Smooth muscle cell of the brain vasculature (primary cell): ENCODE measurements at regions not wholly inside any gene's neighbourhood (a gene's known extent, or its start where the extent isn't known, plus 50 kb on each side); places are given as distances from the start of the nearest gene placed in this dataset.
"Not testable (repeated sequence)": the region's sequence is repeated elsewhere in the genome, so short reads cannot be mapped to it uniquely, and the experiment has no call there.

Experiments used
- DNase-seq: peaks from one replicate; pipeline ENCODE4 v3.0.0-alpha.2; 2012; ENCODE audit warnings: low read depth, low spot score

GRCh38 chr10:84700668-84701369, 372.4 kb downstream of the CCSER2 start:
- no peak for DNase-seq

- DNase-seq, result no peak
Observed at GRCh38 chr10:84701370-84701720, 373.0 kb downstream of the CCSER2 start.

GRCh38 chr10:84704101-84704500, 375.7 kb downstream of the CCSER2 start:
- DNase-seq, result no peak

DNA sequence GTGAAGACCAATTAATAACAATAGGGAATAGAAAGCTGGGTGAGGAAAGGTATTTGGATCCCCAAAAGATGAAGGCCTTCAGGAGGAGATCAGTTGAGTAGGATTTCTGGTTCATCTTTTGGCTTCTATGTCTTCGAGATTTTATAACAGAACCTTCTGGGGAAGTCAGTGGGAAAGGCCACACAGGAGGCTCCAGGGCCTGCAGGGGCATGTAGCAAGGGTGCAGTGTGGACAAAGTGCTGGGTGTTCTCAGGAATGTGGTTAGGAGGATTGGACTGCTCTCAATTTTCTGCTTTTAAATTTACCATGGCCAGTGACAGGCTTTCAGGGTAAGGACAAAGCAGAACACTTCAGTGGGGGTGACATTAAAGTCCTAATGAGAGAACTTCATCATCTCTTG, 378.0 kb downstream of the CCSER2 start:
- DNase-seq, result no peak

DNA sequence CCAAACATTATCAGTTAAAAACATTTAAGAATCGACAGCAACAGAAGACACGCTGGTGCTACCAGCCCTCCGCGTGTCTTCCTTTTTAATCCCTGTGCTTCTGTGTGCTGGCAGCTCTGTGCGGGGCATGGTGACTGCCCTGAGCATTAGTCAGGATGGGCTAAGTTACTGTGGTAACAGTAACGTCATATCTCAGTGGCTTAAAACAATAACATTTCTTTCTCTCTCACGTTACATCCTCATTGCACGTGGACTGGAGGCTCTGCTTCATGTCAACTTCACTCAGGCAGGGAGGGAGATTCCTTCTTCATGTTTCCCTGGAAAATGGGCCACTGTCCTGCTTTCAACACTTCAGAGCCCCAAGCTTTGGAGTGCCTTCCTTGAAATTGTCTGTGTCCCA, 378.5 kb downstream of the CCSER2 start:
- DNase-seq, result no peak

DNA sequence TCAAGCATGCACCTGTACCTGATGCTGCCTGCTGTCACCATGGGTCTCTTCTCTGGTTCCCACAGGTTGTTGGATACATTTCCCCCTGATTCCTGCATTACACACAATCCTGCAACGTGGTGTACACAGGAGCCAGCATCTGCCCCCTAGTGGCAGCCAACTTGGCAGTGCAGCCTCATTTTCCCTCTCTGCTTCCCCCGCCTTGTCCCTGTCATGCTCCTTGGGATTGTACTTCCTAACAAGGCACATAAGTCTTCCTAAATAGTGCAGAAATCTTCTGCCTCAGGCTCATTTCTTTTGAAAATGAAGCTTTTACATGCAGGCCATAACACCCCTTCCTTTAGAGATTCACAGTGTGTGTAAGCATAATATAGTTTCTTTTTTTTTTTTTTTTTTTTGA, 387.5 kb downstream of the CCSER2 start:
- DNase-seq, result no peak

DNA sequence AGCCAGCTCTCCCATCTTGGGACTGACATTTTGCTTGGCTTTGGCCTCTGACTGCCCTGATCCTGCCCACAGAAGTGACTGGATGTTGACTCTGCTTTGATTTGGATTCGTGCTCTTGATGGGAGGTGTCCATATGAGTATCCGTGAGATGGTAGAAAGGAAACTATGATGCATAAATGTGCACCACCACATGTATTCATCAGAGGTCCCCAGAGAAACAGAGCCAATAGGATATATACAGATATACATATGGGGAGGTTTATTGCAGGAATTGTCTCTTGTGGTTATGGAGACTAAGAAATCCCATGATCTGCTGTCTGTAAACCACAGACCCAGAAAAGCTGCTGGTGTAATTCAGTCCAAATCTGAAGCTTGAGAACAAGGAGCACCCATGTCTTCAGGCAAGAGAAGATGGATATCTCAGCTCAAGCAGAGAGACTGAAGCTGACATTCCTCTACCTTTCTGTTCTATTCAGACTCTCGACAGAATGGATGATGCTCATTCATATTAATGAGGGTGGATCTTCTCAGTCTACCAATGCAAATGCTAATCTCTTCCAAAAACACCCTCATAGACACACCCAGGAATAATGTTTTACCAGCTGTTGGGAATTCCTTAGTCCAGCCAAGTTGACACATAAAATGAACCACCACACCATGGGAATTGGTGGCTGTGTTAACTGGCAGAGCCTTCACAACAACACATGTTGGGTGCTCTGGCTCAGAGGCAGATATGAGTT, 390.7 kb downstream of the CCSER2 start:
- DNase-seq, result no peak

- no peak for DNase-seq
Observed at GRCh38 chr10:84719687-84720086, 391.3 kb downstream of the CCSER2 start.

DNA sequence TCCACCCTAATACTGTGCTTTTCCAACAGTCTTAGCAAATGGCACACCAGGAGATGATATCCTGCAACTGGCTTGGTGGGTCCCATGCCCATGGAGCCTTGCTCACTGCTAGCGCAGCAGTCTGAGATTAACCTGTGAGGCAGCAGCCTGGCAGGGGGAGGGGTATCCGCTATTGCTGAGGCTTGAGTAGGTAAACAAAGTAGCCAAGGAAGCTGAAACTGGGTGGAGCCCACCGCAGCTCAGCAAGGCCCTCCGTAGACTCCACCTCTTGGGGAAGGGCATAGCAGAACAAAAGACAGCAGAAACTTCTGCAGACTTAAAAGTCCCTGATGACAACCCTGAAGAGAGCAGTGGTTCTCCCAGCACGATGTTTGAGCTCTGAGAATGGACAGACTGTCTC, 399.0 kb downstream of the CCSER2 start:
- DNase-seq, result no peak

- DNase-seq, result not testable (repeated sequence)
Observed at GRCh38 chr10:84739126-84739525, 410.7 kb downstream of the CCSER2 start.

DNA sequence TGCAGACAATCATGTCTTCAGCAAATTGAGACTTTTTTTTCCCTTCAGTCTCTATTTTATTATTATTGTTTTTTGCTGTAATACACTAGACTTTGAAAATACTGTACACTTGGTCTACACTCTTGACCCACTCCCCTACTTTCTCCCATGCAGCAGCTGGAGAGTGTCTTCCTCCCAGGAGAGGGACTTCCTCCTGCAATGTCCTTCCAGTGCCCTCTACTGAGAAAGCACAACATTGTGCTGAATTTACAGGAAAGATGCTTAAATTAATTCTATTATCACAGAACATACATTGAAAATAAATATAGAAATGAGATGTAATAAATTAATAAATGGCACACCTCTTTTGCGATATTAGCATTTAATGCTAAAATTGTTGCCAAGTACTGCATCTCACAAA, 411.3 kb downstream of the CCSER2 start:
- no peak for DNase-seq

DNA sequence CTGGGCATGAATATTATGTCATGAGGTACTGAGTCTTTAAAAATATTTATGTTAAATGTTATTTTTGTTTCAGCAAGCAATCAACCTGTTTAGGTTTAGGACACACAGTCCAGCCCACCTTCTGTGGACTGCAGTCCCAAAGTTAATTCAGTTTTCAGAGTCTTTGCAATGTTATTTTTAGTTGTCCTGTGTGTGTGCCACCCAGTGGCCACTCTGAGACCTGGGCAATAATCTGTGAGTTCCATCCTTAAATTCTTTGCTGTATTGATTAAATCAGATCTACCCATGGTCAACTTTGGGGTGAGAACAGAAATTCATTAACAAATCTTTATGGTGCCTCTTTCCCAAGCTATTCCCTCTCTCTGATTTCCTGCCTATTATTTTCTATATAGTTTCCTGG, 415.1 kb downstream of the CCSER2 start:
- DNase-seq, result no peak

DNA sequence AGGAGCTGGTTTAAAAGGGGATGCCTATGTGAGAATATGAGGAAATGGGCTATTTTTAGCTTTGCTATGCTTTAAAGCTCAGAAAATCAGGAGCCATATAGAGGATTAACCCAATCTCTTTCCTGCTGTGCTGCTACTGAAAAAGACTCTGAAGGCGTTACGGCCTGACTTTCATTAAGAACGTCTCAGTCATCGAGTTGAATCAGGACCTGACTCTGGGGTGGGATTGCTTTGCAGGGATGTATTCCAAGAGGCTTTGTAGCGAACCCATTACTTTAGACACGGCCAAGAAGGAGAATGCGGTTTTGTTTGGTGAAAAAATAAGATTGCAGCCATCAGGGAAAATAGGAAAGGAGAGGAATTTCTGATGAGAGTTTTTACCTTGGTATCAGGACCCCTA, 426.9 kb downstream of the CCSER2 start:
- no peak for DNase-seq

- not testable (repeated sequence) for DNase-seq
Observed at GRCh38 chr10:84756653-84757052, 428.3 kb downstream of the CCSER2 start.

- DNase-seq, result not testable (repeated sequence)
Observed at GRCh38 chr10:84761994-84762614, 433.7 kb downstream of the CCSER2 start.

GRCh38 chr10:84762754-84763394, 434.5 kb downstream of the CCSER2 start:
- no peak for DNase-seq

- DNase-seq, result no peak
Observed at GRCh38 chr10:84763965-84764364, 435.6 kb downstream of the CCSER2 start.

- DNase-seq, result no peak
Observed at GRCh38 chr10:84765086-84765485, 436.7 kb downstream of the CCSER2 start.

DNA sequence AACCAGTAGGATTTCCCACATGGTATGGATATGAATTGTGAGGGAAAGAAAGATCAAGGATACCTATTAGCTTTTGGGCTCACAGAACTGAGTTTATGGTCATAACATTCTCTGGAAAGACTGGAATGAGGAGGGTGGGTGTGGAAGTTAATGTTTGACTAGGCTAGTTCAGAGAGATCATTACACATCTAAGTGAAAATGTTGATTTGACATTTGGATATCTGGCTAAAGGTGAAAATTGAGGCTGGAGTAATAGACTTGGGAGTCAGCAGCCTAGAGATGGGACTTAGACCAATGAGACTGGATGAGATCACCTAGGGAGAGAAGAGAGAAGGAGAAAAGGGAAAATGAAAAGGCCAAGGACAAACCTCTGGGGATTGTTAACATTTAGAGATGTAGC, 437.3 kb downstream of the CCSER2 start:
- DNase-seq, result no peak

DNA sequence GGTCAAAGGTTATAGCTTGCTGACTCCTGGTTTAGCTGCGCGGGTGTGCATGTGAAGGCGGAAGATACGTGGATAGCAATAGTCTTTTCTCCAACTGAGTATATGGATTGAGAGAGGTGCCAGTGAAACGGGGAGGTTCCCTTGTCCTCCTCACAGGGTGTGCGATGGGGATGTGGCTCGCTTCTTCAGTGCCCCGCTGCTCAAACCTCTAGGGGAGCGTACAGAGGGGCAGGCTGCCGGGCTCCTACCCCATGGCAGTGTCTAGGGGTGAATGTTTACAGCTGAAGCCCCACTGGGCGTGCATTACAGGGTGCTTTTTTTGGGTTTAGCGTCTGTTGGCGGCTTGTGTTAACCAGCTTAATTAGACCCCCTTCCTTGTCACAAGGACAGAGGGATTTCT, 438.5 kb downstream of the CCSER2 start:
- no peak for DNase-seq

- DNase-seq, result no peak
Observed at GRCh38 chr10:84768132-84768531, 439.7 kb downstream of the CCSER2 start.

- DNase-seq, result no peak
Observed at GRCh38 chr10:84770824-84771223, 442.4 kb downstream of the CCSER2 start.
